ENCODE measurements at regions not wholly inside any gene's neighbourhood (a gene's known extent, or its start where the extent isn't known, plus 50 kb on each side); places are given as distances from the start of the nearest gene placed in this dataset.

DNA sequence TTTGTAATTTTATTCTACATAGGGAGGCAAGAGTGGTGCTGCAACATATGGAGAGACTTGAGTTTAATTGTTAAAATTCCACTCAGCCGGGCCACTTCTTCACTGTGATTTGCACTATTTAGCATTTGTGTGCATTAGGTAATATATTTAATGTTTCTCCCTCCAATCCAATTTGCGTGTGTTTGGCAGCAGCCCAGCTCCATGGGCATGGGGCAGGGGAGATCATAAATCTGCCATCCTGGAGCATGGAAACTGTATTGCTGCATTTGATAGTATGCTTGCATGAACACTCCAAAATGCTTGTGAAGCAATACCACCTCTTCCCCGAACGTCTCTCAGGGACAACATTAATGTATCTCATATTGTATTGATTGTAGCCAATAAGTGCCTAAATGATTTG lies 339.1 kb upstream of the RBFOX1 start:
- Histone ChIP-seq H3K27me3 (ENCODE audit: control insufficient read depth in 1 of 2, insufficient read depth in 2 of 2, low read length in 2 of 2) (no peaks in the 10 kb centered on the region), H3K27ac (ENCODE audit: low read depth, low read length) (no peak overlapping the region), H3K4me1 (ENCODE audit: control insufficient read depth in 1 of 2, insufficient read depth in 2 of 2, low read length in 2 of 2) (no peaks in the 10 kb centered on the region), H3K36me3 (ENCODE audit: control insufficient read depth in 1 of 2, insufficient read depth in 2 of 2, low read length in 2 of 2) (no peaks in the 10 kb centered on the region), H3K9ac (ENCODE audit: low read depth in 1 of 2, low read length in 2 of 2) (no peak overlapping the region), H3K4me3 (ENCODE audit: low read depth in 1 of 2, low read length in 2 of 2) (no peak overlapping the region), H3K9me3 (ENCODE audit: control insufficient read depth in 1 of 2, low read length in 2 of 2) (no peaks in the 10 kb centered on the region)

DNA sequence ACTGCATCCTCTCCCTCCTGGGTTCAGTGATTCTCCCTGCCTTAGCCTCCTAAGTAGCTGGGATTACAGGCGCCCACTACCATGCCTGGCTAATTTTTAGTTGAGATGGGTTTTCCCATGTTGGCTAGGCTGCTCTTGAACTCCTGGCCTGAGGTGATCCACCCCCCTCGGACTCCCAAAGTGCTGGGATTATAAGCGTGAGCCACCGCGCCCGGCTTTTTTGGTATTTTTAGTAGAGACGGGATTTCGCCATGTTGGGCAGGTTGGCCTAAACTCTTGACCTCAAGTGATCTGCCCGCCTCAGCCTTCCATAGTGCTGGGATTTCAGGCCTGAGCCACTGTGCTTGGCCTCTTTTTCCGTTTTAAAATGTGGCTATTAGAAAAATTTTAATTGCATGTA lies 343.8 kb upstream of the RBFOX1 start:
- H3K9me3 ChIP-seq (ENCODE audit: control insufficient read depth in 1 of 2, low read length in 2 of 2), result no peaks in the 10 kb centered on the region
- no peaks in the 10 kb centered on the region for H3K36me3 ChIP-seq (ENCODE audit: control insufficient read depth in 1 of 2, insufficient read depth in 2 of 2, low read length in 2 of 2)
- H3K4me1 ChIP-seq (ENCODE audit: control insufficient read depth in 1 of 2, insufficient read depth in 2 of 2, low read length in 2 of 2), result no peaks in the 10 kb centered on the region
- H3K27me3 ChIP-seq (ENCODE audit: control insufficient read depth in 1 of 2, insufficient read depth in 2 of 2, low read length in 2 of 2), result no peaks in the 10 kb centered on the region
- no peak overlapping the region for H3K27ac ChIP-seq (ENCODE audit: low read depth, low read length)
- H3K4me3 ChIP-seq (ENCODE audit: low read depth in 1 of 2, low read length in 2 of 2), result no peak overlapping the region
- H3K9ac ChIP-seq (ENCODE audit: low read depth in 1 of 2, low read length in 2 of 2), result no peak overlapping the region

DNA sequence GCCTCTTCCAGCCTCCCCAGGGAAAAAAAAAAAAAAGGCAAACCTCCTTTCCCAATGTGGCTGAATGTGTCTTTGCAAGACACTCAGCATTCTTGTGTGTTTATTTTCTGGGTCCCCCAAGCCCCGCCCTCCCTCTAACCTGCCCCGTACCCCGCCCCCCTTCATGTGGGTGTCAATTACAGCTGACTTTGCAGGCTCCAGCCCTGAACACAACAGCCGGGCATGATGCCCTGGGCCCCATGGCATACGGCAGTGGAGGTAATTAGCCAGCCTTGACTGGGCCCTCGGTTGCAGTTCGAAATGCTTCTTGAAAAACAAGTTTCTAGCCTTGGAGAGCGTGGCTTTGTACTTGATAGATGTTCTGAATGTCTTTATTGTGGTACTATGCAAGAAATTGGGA lies 354.7 kb upstream of the RBFOX1 start:
- no peaks in the 10 kb centered on the region for H3K4me1 ChIP-seq (ENCODE audit: control insufficient read depth in 1 of 2, insufficient read depth in 2 of 2, low read length in 2 of 2)
- no peak overlapping the region for H3K9ac ChIP-seq (ENCODE audit: low read depth in 1 of 2, low read length in 2 of 2)
- H3K4me3 ChIP-seq (ENCODE audit: low read depth in 1 of 2, low read length in 2 of 2), result no peak overlapping the region
- no peaks in the 10 kb centered on the region for H3K36me3 ChIP-seq (ENCODE audit: control insufficient read depth in 1 of 2, insufficient read depth in 2 of 2, low read length in 2 of 2)
- no peaks in the 10 kb centered on the region for H3K27me3 ChIP-seq (ENCODE audit: control insufficient read depth in 1 of 2, insufficient read depth in 2 of 2, low read length in 2 of 2)
- no peak overlapping the region for H3K27ac ChIP-seq (ENCODE audit: low read depth, low read length)
- no peaks in the 10 kb centered on the region for H3K9me3 ChIP-seq (ENCODE audit: control insufficient read depth in 1 of 2, low read length in 2 of 2)

DNA sequence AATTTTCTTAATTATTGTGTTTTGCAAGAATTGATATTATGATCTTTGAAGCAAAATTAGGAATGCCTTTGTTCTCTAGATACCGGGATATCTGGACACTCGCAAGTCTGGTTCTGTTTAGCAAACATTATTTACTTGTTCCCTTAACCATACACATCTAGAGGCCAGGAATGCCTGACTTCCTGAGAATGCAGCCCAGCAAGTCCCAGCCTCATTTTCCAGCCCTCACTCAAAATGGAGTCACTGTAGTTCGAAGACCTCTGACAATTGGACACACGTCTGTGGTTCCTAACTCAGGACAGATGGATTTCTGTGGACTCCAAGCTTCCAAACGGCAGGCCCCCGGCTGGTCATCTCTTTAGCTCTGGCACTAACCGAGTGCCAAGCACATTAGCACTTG lies 355.4 kb upstream of the RBFOX1 start:
- H3K9me3 ChIP-seq (ENCODE audit: control insufficient read depth in 1 of 2, low read length in 2 of 2), result no peaks in the 10 kb centered on the region
- H3K4me3 ChIP-seq (ENCODE audit: low read depth in 1 of 2, low read length in 2 of 2), result no peak overlapping the region
- no peak overlapping the region for H3K9ac ChIP-seq (ENCODE audit: low read depth in 1 of 2, low read length in 2 of 2)

DNA sequence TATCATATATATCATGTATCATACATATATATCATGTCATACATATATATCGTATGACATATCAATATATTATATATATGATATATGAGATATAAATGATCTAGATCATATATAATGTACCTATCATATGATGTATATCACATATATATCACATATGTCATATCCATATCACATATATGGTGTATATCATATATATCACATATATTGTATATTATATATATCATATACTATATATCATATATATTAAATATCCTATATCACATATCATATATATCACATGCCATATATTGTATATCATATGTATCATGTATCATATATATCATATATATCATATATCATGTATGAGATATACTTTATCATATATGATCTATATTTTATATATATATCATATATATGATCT lies 355.9 kb upstream of the RBFOX1 start:
- Histone ChIP-seq H3K27me3 (ENCODE audit: control insufficient read depth in 1 of 2, insufficient read depth in 2 of 2, low read length in 2 of 2) (no peaks in the 10 kb centered on the region), H3K27ac (ENCODE audit: low read depth, low read length) (no peak overlapping the region), H3K4me1 (ENCODE audit: control insufficient read depth in 1 of 2, insufficient read depth in 2 of 2, low read length in 2 of 2) (no peaks in the 10 kb centered on the region), H3K4me3 (ENCODE audit: low read depth in 1 of 2, low read length in 2 of 2) (no peak overlapping the region), H3K36me3 (ENCODE audit: control insufficient read depth in 1 of 2, insufficient read depth in 2 of 2, low read length in 2 of 2) (no peaks in the 10 kb centered on the region), H3K9me3 (ENCODE audit: control insufficient read depth in 1 of 2, low read length in 2 of 2) (no peaks in the 10 kb centered on the region), H3K9ac (ENCODE audit: low read depth in 1 of 2, low read length in 2 of 2) (no peak overlapping the region)

More for the DNA sequence above, 355.4 kb upstream of the RBFOX1 start:
- Histone ChIP-seq H3K36me3 (ENCODE audit: control insufficient read depth in 1 of 2, insufficient read depth in 2 of 2, low read length in 2 of 2) (no peaks in the 10 kb centered on the region), H3K27ac (ENCODE audit: low read depth, low read length) (no peak overlapping the region), H3K27me3 (ENCODE audit: control insufficient read depth in 1 of 2, insufficient read depth in 2 of 2, low read length in 2 of 2) (no peaks in the 10 kb centered on the region), H3K4me1 (ENCODE audit: control insufficient read depth in 1 of 2, insufficient read depth in 2 of 2, low read length in 2 of 2) (no peaks in the 10 kb centered on the region)

DNA sequence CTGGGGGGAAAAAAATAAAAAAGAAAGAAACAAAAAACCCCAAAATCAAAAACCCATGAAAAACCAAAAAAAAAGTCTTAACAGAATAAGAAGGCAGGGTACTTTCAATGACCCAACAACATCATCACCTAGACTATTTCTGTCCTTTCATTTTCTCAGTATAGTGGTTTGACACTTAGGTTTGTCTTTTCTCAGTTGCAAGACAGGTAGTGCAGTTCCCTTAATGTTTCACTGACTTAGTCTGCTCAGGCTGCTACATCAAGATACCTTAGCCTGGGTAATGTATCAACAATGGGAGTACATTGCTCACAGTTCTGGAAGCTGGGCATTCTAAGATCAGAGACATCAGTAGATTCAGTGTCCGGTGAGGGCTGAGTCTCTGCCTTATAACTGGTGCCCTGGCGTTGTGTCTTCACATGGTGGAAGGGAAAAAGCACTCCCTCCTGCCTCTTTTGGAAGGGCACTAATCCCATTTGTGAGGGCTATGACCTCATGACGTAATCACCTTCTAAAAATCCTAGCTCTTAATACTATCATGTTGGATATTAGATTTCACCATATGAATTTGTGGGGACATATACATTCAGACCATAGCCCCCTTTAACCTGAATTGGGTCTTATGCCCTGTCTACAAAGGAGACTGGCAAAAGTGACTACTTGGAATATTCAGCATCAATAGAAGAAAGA lies 362.3 kb upstream of the RBFOX1 start:
- Histone ChIP-seq H3K27me3 (ENCODE audit: control insufficient read depth in 1 of 2, insufficient read depth in 2 of 2, low read length in 2 of 2) (no peaks in the 10 kb centered on the region), H3K4me1 (ENCODE audit: control insufficient read depth in 1 of 2, insufficient read depth in 2 of 2, low read length in 2 of 2) (no peaks in the 10 kb centered on the region), H3K9ac (ENCODE audit: low read depth in 1 of 2, low read length in 2 of 2) (no peak overlapping the region), H3K36me3 (ENCODE audit: control insufficient read depth in 1 of 2, insufficient read depth in 2 of 2, low read length in 2 of 2) (no peaks in the 10 kb centered on the region), H3K27ac (ENCODE audit: low read depth, low read length) (no peak overlapping the region), H3K9me3 (ENCODE audit: control insufficient read depth in 1 of 2, low read length in 2 of 2) (no peaks in the 10 kb centered on the region), H3K4me3 (ENCODE audit: low read depth in 1 of 2, low read length in 2 of 2) (no peak overlapping the region)

DNA sequence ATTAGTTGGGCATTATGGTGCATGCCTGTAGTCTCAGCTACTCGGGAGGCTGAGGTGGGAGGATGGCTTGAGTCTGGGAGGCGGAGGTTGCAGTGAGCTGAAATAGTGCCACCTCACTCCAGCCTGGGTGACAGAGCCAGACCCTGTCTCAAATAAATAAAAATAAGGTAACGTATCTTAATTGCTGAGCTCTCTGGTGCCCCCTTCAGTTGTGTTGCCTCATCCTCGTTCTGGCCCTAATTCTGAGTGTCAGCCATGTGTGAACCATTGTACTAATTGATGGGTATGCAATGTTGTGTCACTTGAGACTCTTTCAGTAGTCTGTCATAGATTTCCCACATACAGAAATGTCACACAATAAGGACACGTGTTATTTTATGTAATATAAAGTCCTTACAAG lies 363.1 kb upstream of the RBFOX1 start:
- Histone ChIP-seq H3K4me3 (ENCODE audit: low read depth in 1 of 2, low read length in 2 of 2) (no peak overlapping the region), H3K4me1 (ENCODE audit: control insufficient read depth in 1 of 2, insufficient read depth in 2 of 2, low read length in 2 of 2) (no peaks in the 10 kb centered on the region), H3K27ac (ENCODE audit: low read depth, low read length) (no peak overlapping the region), H3K27me3 (ENCODE audit: control insufficient read depth in 1 of 2, insufficient read depth in 2 of 2, low read length in 2 of 2) (no peaks in the 10 kb centered on the region), H3K9ac (ENCODE audit: low read depth in 1 of 2, low read length in 2 of 2) (no peak overlapping the region), H3K36me3 (ENCODE audit: control insufficient read depth in 1 of 2, insufficient read depth in 2 of 2, low read length in 2 of 2) (no peaks in the 10 kb centered on the region), H3K9me3 (ENCODE audit: control insufficient read depth in 1 of 2, low read length in 2 of 2) (peaks cover 0 to 5% of the 10 kb centered on the region in 2 donors)

DNA sequence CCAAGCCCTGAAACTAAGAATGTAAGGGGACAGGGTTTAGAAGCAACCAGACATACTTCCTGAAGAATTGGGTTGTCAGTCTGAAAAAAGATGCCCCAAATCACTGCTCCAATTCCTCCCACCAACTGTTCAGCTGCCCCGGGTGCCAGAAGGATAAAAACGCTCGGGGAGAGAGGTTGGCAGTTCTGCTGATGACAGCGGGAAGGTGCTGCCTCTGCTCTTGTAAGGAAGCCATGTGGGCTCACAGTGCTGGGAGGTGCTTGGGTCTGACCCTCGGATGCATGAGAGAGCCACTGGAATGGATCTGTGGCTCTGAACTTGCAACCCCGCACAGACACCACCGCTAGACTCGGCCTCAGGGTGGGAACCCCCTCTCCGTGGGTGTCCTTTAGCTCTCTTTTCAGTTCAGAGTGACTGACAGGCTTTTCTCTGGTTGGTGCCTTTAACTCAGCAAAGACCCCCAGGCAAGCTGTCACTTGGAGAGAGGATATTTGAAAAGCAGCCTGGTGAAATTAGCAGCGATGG lies 364.8 kb upstream of the RBFOX1 start:
- Histone ChIP-seq H3K9ac (ENCODE audit: low read depth in 1 of 2, low read length in 2 of 2) (no peak overlapping the region), H3K27ac (ENCODE audit: low read depth, low read length) (no peak overlapping the region), H3K4me1 (ENCODE audit: control insufficient read depth in 1 of 2, insufficient read depth in 2 of 2, low read length in 2 of 2) (no peaks in the 10 kb centered on the region), H3K9me3 (ENCODE audit: control insufficient read depth in 1 of 2, low read length in 2 of 2) (peaks cover 0 to 6% of the 10 kb centered on the region in 2 donors), H3K27me3 (ENCODE audit: control insufficient read depth in 1 of 2, insufficient read depth in 2 of 2, low read length in 2 of 2) (no peaks in the 10 kb centered on the region), H3K36me3 (ENCODE audit: control insufficient read depth in 1 of 2, insufficient read depth in 2 of 2, low read length in 2 of 2) (no peaks in the 10 kb centered on the region), H3K4me3 (ENCODE audit: low read depth in 1 of 2, low read length in 2 of 2) (no peak overlapping the region)

DNA sequence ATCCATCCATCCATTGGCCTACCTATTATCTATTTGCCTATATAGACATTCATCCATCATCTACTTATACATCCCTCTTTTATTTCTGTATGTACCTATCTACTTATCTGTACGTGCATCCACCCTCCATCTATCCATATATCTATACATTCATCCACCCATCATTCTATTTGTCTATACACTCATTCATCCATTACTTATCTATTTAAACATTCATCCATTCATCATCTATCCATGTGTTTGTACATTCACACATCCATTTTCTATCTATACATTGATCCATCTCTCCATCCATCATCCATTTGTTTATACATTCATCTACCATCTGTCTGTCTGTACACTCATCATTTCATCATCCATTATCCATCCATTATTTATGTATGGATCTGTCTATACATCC lies 365.7 kb upstream of the RBFOX1 start:
- H3K9ac ChIP-seq (ENCODE audit: low read depth in 1 of 2, low read length in 2 of 2), result no peak overlapping the region
- H3K27me3 ChIP-seq (ENCODE audit: control insufficient read depth in 1 of 2, insufficient read depth in 2 of 2, low read length in 2 of 2), result no peaks in the 10 kb centered on the region
- H3K36me3 ChIP-seq (ENCODE audit: control insufficient read depth in 1 of 2, insufficient read depth in 2 of 2, low read length in 2 of 2), result no peaks in the 10 kb centered on the region
- H3K27ac ChIP-seq (ENCODE audit: low read depth, low read length), result no peak overlapping the region
- H3K4me3 ChIP-seq (ENCODE audit: low read depth in 1 of 2, low read length in 2 of 2), result no peak overlapping the region
- H3K4me1 ChIP-seq (ENCODE audit: control insufficient read depth in 1 of 2, insufficient read depth in 2 of 2, low read length in 2 of 2), result no peaks in the 10 kb centered on the region
- H3K9me3 ChIP-seq (ENCODE audit: control insufficient read depth in 1 of 2, low read length in 2 of 2), result peaks cover 0 to 6% of the 10 kb centered on the region in 2 donors

DNA sequence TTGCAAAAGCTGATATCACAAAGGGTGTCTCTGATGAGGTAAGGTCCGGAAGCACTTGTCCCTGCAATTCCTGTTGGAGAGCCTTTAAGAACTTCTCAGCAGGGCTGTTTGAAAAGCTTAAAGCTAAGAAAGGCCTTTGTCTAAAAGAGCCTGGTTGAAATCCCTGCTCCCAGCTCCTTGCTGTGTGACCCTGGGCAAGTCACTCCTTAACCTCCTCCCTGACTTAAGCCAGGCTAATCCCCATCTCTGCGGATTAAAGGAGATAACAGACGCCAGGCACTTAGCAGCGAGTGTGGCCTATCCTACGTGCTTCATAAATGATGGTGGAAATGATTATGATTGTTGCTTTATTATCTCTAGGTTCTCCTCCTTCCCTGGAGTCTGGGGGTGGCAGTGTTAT lies 368.0 kb upstream of the RBFOX1 start:
- no peaks in the 10 kb centered on the region for H3K36me3 ChIP-seq (ENCODE audit: control insufficient read depth in 1 of 2, insufficient read depth in 2 of 2, low read length in 2 of 2)
- H3K27ac ChIP-seq (ENCODE audit: low read depth, low read length), result no peak overlapping the region
- peaks cover 0 to 6% of the 10 kb centered on the region in 2 donors for H3K9me3 ChIP-seq (ENCODE audit: control insufficient read depth in 1 of 2, low read length in 2 of 2)
- no peaks in the 10 kb centered on the region for H3K4me1 ChIP-seq (ENCODE audit: control insufficient read depth in 1 of 2, insufficient read depth in 2 of 2, low read length in 2 of 2)
- no peak overlapping the region for H3K4me3 ChIP-seq (ENCODE audit: low read depth in 1 of 2, low read length in 2 of 2)
- H3K27me3 ChIP-seq (ENCODE audit: control insufficient read depth in 1 of 2, insufficient read depth in 2 of 2, low read length in 2 of 2), result no peaks in the 10 kb centered on the region
- no peak overlapping the region for H3K9ac ChIP-seq (ENCODE audit: low read depth in 1 of 2, low read length in 2 of 2)
